Panc1 (cell line): ENCODE measurements at regions not wholly inside any gene's neighbourhood (a gene's known extent, or its start where the extent isn't known, plus 50 kb on each side); places are given as distances from the start of the nearest gene placed in this dataset.

Experiments
- ATAC-seq: fragments of 200-7000 bp; cut with Tn5 transposase; 2 replicates; pipeline ENCODE4 v1.9.1; 2020; ENCODE audit warnings: mild to moderate bottlenecking, moderate library complexity
- BruUV-seq: library from RNA; stranded (reverse); fragments of 400-500 nt; replicated peaks from 2 replicates; lab custom pipeline; 2021; lab: Mats Ljungman, UMichigan
- CTCF ChIA-PET: fragments of 300-600 bp; sonication (Branson Sonifier 250); formaldehyde crosslinking; loops from one replicate; lab custom pipeline; 2022; ENCODE audit warnings: antibody characterized with exemption; lab: Charles Lee
- POLR2A ChIA-PET: fragments of 300-600 bp; sonication (Branson Sonifier 250); formaldehyde crosslinking; loops from one replicate; lab custom pipeline; 2022; ENCODE audit warnings: antibody characterized with exemption; lab: Charles Lee
- DNase-seq: peaks from one replicate; pipeline ENCODE4 v3.0.0-alpha.2; 2010; ENCODE audit warnings: low read depth, low spot score
- H3K27ac ChIP-seq: 2 replicates; pipeline ENCODE4 v1.5.1; 2011; ENCODE audit warnings: mild to moderate bottlenecking, low read length, inconsistent platforms
- H3K27me3 ChIP-seq: fragments of 200-500 bp; sonication (Bioruptor generic); 2 replicates; pipeline ENCODE4 v1.6.0; 2014; ENCODE audit warnings: low read length, inconsistent platforms; ENCODE audit not compliant: control insufficient read depth, insufficient read depth
- H3K36me3 ChIP-seq: fragments of 200-500 bp; sonication (Bioruptor generic); 2 replicates; pipeline ENCODE4 v1.5.1; 2014; ENCODE audit warnings: inconsistent platforms, mild to moderate bottlenecking, low read length, moderate library complexity; ENCODE audit not compliant: control insufficient read depth, insufficient read depth
- H3K4me1 ChIP-seq: 2 replicates; pipeline ENCODE4 v1.5.1; 2011; ENCODE audit warnings: inconsistent platforms, mild to moderate bottlenecking, low read length, moderate library complexity; ENCODE audit not compliant: control insufficient read depth, insufficient read depth
- H3K4me3 ChIP-seq, 2 experiments: 2 replicates each; pipeline ENCODE4 v1.5.1; 2011 to 2012; ENCODE audit warnings: low read depth in 2 of 2, low read length in 2 of 2, mild to moderate bottlenecking in 2 of 2, inconsistent platforms in 1 of 2, moderate library complexity in 1 of 2
- H3K9me3 ChIP-seq: fragments of 200-500 bp; sonication (Bioruptor generic); 2 replicates; pipeline ENCODE4 v1.5.1; 2014; ENCODE audit warnings: low read depth, mild to moderate bottlenecking, inconsistent platforms, low read length, moderate library complexity; ENCODE audit not compliant: control insufficient read depth, insufficient read depth
- CTCF ChIP-seq: fragments of 450-650 bp; IDR thresholded peaks from 2 replicates; pipeline ENCODE4 v1.5.1; 2017; ENCODE audit warnings: mild to moderate bottlenecking
- POLR2AphosphoS5 ChIP-seq: IDR thresholded peaks from 2 replicates; pipeline ENCODE4 v1.6.1; 2012; ENCODE audit warnings: mild to moderate bottlenecking, low read depth, low read length, moderate library complexity
- REST ChIP-seq, 2 experiments: IDR thresholded peaks; 2 replicates each; pipeline ENCODE4 v1.6.1; 2011 to 2012; ENCODE audit warnings: low read depth in 2 of 2, control low read depth in 1 of 2, low read length in 1 of 2, mild to moderate bottlenecking in 1 of 2, moderate library complexity in 1 of 2; ENCODE audit not compliant: insufficient read depth in 1 of 2
- SIN3A ChIP-seq: IDR thresholded peaks from 2 replicates; pipeline ENCODE4 v1.6.1; 2012; ENCODE audit warnings: low read depth, mild to moderate bottlenecking, low read length, moderate library complexity, borderline replicate concordance; ENCODE audit not compliant: insufficient read depth
- TCF7L2 ChIP-seq: IDR thresholded peaks from 2 replicates; pipeline ENCODE4 v1.6.1; 2011; ENCODE audit warnings: mild to moderate bottlenecking, low read depth, low read length, inconsistent platforms
- in situ Hi-C: cut with HindIII; loops from 2 replicates; pipeline ENCODE4 v1.10.0; 2016; ENCODE audit warnings: low sequenced_read_pairs, low pct_unique_long_range_greater_than_20kb
- intact Hi-C: fragments of 100-400 bp; cut with micrococcal nuclease; formaldehyde crosslinking; loops from one replicate; pipeline ENCODE4 v1.10.0; 2022; ENCODE audit not compliant: unreplicated experiment

DNA sequence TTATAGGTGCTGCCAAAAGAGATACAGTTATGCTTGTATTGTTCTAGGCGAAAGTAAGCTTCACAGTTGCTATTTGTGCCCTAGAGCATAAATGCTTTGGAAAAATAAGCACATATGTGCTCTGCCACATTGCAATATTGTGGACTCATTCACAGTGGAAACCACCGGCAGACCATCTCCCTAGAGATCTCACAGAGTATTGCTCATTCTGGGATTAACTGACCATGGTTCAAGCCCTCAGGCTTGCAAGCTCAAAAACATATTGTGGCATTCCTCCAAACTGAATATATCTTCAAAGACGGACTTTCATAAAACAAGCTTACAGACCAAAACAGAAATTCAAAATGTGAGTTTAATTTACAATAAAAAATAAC is 158.2 kb upstream of the CCDC150 start:
- H3K9me3 ChIP-seq, result no peaks in the 10 kb centered on the region
- H3K4me3 ChIP-seq, result no peak overlapping the region
- no peaks in the 10 kb centered on the region for H3K36me3 ChIP-seq
- in situ Hi-C loops (no loop called here), intact Hi-C loops (no loop called here)
- TF ChIP-seq SIN3A, result no peak
- no peak for TF ChIP-seq CTCF
- no peak for TF ChIP-seq REST (IDR thresholded peaks at IDR 0.05; ENCODE audit: insufficient read depth in 1 of 2, low read depth in 2 of 2, low read length in 1 of 2)
- no peak for TF ChIP-seq POLR2AphosphoS5
- TF ChIP-seq TCF7L2, result no peak
- ATAC-seq (no peak), DNase-seq (no peak)
- no peak overlapping the region for H3K27ac ChIP-seq
- CTCF ChIA-PET, result no interaction called here
- H3K4me1 ChIP-seq, result no peaks in the 10 kb centered on the region
- no TSS peak for BruUV-seq
- POLR2A ChIA-PET, result no interaction called here
- no peaks in the 10 kb centered on the region for H3K27me3 ChIP-seq

DNA sequence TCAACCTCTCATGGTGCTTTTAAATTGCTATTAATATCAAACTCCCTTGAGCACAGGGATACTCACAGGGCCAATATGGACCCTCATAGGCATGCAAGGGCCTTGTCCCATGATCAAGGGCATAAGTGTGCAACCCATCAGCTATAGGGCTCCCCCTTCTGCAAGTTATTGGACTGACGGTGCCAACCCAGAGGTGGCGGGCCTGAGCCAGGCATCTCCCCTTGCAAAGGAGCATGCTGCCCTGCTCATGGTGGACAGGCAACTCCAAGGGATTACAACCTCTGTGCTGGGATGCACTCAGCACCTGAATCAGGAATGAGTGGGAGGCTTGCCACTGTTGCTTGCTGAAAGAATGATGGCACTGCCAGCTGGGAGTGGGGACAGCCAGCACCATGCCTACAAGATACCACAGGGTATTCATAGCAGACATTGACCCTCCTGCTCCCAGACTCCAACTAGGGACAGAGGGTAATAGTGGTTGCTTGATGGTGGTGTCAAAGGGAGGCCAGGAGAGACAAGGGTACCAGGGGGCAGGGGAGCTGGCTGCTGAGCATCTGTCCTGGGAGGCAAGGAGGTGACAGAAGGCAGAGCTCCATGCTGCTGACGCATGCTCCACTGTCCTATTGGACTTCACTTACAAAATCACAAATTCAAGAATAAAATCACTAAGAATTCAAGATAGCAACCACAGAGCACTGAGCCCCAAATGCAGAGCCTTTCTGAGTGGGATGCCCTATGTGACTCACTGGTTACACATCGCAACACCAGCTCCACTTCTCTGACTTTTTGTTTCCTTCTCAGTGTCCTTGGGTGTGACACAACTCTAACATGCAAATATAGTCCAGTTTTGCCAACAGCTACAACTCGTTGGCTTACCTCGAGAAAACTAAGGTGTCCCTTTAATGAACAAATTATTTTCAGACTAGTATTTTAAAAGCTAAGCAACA is 157.1 kb upstream of the CCDC150 start:
- no peaks in the 10 kb centered on the region for H3K27me3 ChIP-seq
- ChIA-PET POLR2A (no interaction called here), CTCF (interaction anchor here (0.6 kb wide), 1 partner anchor 60 kb away, joined by 6 read pairs; no protein-coding TSS in a partner anchor)
- in situ Hi-C loops, result no loop called here
- no peak for DNase-seq
- H3K36me3 ChIP-seq, result no peaks in the 10 kb centered on the region
- no peaks in the 10 kb centered on the region for H3K9me3 ChIP-seq
- no peaks in the 10 kb centered on the region for H3K4me1 ChIP-seq
- TF ChIP-seq POLR2AphosphoS5 (no peak), SIN3A (no peak)
- H3K27ac ChIP-seq, result no peak overlapping the region
- intact Hi-C loops, result no loop called here
- BruUV-seq, result no TSS peak
- H3K4me3 ChIP-seq, result no peak overlapping the region
- peak; percentile 39; the same call in 1 of the 2 replicates for ATAC-seq

DNA sequence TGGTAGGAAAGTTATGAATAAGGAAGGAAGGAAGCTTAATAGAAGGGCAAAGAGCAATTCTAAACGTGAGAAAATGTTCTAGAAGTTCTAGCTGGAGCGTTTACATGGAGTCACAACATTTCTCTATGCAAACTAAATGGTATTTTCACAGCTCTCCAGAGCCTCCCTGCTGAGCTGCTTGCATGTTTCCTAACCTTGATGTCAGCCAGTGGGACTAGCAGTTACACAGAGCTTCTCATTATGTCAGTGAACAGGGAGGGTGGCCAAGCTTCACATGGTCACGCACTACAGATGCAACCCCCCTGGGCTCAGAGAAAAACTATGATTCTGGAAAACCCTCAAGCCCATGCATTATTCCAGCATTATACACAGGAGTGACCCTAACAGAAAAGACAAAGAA is 153.4 kb upstream of the CCDC150 start:
- ChIA-PET CTCF (interaction anchor here (0.6 kb wide), 1 partner anchor 19 kb away, joined by 7 read pairs; no protein-coding TSS in a partner anchor), POLR2A (no interaction called here)
- in situ Hi-C loops (no loop called here), intact Hi-C loops (no loop called here)
- no peaks in the 10 kb centered on the region for H3K9me3 ChIP-seq
- ATAC-seq, result no peak
- BruUV-seq, result no TSS peak
- no peaks in the 10 kb centered on the region for H3K4me1 ChIP-seq
- no peaks in the 10 kb centered on the region for H3K36me3 ChIP-seq
- no peak overlapping the region for H3K4me3 ChIP-seq
- TF ChIP-seq REST (IDR thresholded peaks at IDR 0.05; ENCODE audit: insufficient read depth in 1 of 2, low read depth in 2 of 2, low read length in 1 of 2) (no peak), CTCF (no peak), SIN3A (no peak)
- no peaks in the 10 kb centered on the region for H3K27me3 ChIP-seq
- no peak for DNase-seq
- no peak overlapping the region for H3K27ac ChIP-seq
